ENCODE measurements at regions not wholly inside any gene's neighbourhood (a gene's known extent, or its start where the extent isn't known, plus 50 kb on each side); places are given as distances from the start of the nearest gene placed in this dataset.
"Not testable (repeated sequence)": the region's sequence is repeated elsewhere in the genome, so short reads cannot be mapped to it uniquely, and the experiment has no call there.

GRCh38 chr1:121574505-121574899 lies 389.7 kb downstream of the SRGAP2C start:
- not testable (repeated sequence) for DNase-seq

GRCh38 chr1:121582898-121583297 lies 398.1 kb downstream of the SRGAP2C start:
- not testable (repeated sequence) for DNase-seq

- DNase-seq = no peak
These were observed 401.8 kb downstream of the SRGAP2C start for GRCh38 chr1:121586369-121587229.

- no peak for DNase-seq
These were observed 402.4 kb downstream of the SRGAP2C start for GRCh38 chr1:121587230-121587569.

GRCh38 chr1:121587777-121588176 lies 403.0 kb downstream of the SRGAP2C start:
- no peak for DNase-seq

- DNase-seq = no peak
These were observed 409.3 kb downstream of the SRGAP2C start for GRCh38 chr1:121594096-121594495.

- no peak for DNase-seq
These were observed 410.3 kb downstream of the SRGAP2C start for GRCh38 chr1:121595089-121595488.

GRCh38 chr1:121604843-121605444 lies 420.2 kb downstream of the SRGAP2C start:
- not testable (repeated sequence) for DNase-seq

- DNase-seq = not testable (repeated sequence)
These were observed 422.7 kb downstream of the SRGAP2C start for GRCh38 chr1:121607499-121607898.
